PFSK-1 (cell line): ENCODE measurements at regions not wholly inside any gene's neighbourhood (a gene's known extent, or its start where the extent isn't known, plus 50 kb on each side); places are given as distances from the start of the nearest gene placed in this dataset.

ENCODE experiments used
- FOXP2 ChIP-seq: optimal IDR thresholded peaks from 2 replicates; pipeline ENCODE3; 2011; ENCODE audit warnings: borderline replicate concordance, control low read depth, inconsistent platforms; ENCODE audit not compliant: insufficient read depth; ENCODE audit errors: extremely low read length, extremely low read depth
- POLR2AphosphoS5 ChIP-seq: IDR thresholded peaks from 2 replicates; pipeline ENCODE4 v1.6.1; 2012; ENCODE audit warnings: low read depth, mild to moderate bottlenecking, control low read depth, low read length, moderate library complexity
- SIN3A ChIP-seq: IDR thresholded peaks from 2 replicates; pipeline ENCODE4 v1.6.1; 2012; ENCODE audit warnings: mild to moderate bottlenecking, low read length, moderate library complexity, borderline replicate concordance; ENCODE audit not compliant: insufficient read depth
- TAF1 ChIP-seq: IDR thresholded peaks from 2 replicates; pipeline ENCODE4 v1.6.1; 2012; ENCODE audit warnings: low read length, control low read depth, borderline replicate concordance; ENCODE audit not compliant: insufficient read depth
- TF ChIP-seq, protein P1 (sequence below), 2 experiments: IDR thresholded peaks; 2 replicates each; pipeline versions ENCODE4 v1.6.1 to v1.8.0; 2011 to 2012; ENCODE audit warnings: low read depth in 2 of 2, low read length in 2 of 2, control low read depth in 1 of 2, inconsistent platforms in 1 of 2, mild to moderate bottlenecking in 1 of 2, moderate library complexity in 1 of 2; ENCODE audit not compliant: insufficient read depth in 1 of 2

DNA sequence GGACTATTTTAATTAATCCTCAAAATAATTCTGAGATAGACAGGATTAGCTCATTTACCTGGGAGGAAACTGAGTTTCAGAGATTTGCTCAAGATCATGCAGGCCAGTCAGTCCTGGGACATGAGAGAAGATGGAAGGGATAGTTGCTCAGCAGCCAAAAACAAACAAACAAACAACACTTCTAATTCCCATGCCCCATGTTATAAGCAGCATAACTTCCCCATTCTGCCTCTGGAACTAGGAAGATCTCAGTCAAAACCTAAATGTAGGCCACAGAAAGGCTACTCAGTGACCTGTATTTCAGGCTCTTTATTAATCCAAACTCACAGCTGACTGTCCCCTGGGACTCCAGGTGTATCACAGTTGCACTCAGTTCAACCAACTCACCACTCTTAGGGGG is 489.2 kb upstream of the NBEA start:
- TF ChIP-seq POLR2AphosphoS5 (no peak), FOXP2 (no peak), SIN3A (no peak), TAF1 (no peak)
- TF ChIP-seq, protein P1, sequence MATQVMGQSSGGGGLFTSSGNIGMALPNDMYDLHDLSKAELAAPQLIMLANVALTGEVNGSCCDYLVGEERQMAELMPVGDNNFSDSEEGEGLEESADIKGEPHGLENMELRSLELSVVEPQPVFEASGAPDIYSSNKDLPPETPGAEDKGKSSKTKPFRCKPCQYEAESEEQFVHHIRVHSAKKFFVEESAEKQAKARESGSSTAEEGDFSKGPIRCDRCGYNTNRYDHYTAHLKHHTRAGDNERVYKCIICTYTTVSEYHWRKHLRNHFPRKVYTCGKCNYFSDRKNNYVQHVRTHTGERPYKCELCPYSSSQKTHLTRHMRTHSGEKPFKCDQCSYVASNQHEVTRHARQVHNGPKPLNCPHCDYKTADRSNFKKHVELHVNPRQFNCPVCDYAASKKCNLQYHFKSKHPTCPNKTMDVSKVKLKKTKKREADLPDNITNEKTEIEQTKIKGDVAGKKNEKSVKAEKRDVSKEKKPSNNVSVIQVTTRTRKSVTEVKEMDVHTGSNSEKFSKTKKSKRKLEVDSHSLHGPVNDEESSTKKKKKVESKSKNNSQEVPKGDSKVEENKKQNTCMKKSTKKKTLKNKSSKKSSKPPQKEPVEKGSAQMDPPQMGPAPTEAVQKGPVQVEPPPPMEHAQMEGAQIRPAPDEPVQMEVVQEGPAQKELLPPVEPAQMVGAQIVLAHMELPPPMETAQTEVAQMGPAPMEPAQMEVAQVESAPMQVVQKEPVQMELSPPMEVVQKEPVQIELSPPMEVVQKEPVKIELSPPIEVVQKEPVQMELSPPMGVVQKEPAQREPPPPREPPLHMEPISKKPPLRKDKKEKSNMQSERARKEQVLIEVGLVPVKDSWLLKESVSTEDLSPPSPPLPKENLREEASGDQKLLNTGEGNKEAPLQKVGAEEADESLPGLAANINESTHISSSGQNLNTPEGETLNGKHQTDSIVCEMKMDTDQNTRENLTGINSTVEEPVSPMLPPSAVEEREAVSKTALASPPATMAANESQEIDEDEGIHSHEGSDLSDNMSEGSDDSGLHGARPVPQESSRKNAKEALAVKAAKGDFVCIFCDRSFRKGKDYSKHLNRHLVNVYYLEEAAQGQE (IDR thresholded peaks at IDR 0.05; ENCODE audit: insufficient read depth in 1 of 2, low read depth in 2 of 2, low read length in 2 of 2) = no peak

DNA sequence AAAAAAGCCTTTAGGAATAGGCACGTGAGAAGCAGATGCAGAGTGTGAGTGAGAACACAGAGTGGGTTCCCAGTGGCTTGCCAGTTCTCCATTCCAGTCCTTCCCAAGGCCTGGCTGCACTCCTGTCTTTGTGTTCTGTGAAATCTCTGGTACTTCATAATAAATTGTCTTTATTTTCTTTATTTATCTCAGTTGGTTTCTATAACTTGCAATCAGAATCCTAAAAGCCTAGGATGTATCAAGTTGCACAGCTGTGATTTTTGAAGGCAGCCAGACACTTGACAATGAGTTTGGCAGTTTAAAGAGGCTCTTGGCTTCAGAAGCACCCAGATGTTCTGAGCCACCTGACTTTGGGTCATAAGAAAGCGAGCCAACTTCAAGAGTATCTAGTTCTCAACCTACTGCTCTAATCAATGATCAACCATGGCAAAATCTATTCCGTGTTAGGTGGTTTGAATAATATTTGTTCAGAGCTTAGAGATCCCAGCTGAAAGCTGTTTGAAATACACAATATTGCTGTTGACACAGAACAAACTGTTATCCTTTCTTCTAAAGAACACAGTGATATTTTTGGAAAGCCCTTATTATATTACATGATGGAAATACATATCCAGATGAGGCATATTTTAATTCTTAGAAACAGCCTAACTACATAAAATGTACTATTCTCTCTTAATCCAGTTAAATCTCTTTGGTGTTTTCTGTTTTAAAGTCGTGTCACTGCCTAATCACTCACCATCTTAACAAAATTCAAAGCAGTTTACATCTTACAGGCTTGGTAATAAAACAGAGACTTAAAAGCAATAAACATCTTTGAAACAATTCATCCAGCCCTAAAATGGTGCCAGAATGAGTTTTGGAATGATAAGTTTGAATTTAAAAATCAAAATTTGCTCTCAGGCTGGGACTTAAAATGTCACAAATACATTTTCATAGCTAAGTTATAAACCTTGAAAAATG is 483.0 kb upstream of the NBEA start:
- TF ChIP-seq POLR2AphosphoS5 = no peak
- TF ChIP-seq FOXP2 = no peak
- TF ChIP-seq, protein P1 (IDR thresholded peaks at IDR 0.05; ENCODE audit: insufficient read depth in 1 of 2, low read depth in 2 of 2, low read length in 2 of 2) = no peak
- TF ChIP-seq SIN3A = no peak
- TF ChIP-seq TAF1 = no peak

DNA sequence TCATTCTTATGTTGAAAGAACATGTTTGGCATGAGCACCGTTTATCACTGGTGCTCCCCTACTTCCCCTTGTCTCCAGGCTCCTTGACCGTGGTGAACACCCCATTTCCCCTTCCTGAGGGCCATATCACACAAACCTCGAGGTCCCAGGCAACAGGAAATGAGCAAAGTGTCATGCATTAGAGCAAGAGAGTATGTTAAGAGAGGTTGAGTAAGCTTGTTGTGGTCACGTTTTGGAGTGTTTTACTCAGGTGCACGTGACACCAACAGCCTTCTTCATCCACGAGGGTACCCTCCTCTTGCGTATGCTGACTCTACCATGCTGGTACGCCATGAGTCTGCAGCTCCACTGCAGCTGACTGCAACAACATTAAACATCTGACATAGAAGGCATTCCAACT is 482.2 kb upstream of the NBEA start:
- TF ChIP-seq FOXP2 (no peak), POLR2AphosphoS5 (no peak), SIN3A (no peak), TAF1 (no peak)
- TF ChIP-seq, protein P1 (IDR thresholded peaks at IDR 0.05; ENCODE audit: insufficient read depth in 1 of 2, low read depth in 2 of 2, low read length in 2 of 2) = no peak

- TF ChIP-seq, protein P1 (IDR thresholded peaks at IDR 0.05; ENCODE audit: insufficient read depth in 1 of 2, low read depth in 2 of 2, low read length in 2 of 2) = no peak
- TF ChIP-seq SIN3A (no peak), TAF1 (no peak), POLR2AphosphoS5 (no peak), FOXP2 (no peak)
Observed at GRCh38 chr13:34462843-34463242, 479.2 kb upstream of the NBEA start.
